K562 (cell line): ENCODE measurements at regions not wholly inside any gene's neighbourhood (a gene's known extent, or its start where the extent isn't known, plus 50 kb on each side); places are given as distances from the start of the nearest gene placed in this dataset.

Experiments
- ATAC-seq: fragments of 200-7000 bp; cut with Tn5 transposase; 3 replicates; pipeline ENCODE4 v1.9.1; 2020; ENCODE audit warnings: moderate library complexity
- BruUV-seq: library from RNA; stranded (reverse); fragments of 400-500 nt; replicated peaks from 2 replicates; lab custom pipeline; 2021; lab: Mats Ljungman, UMichigan
- CTCF ChIA-PET: fragments of 300-600 bp; formaldehyde crosslinking; extraction: SDS; loops from one replicate; lab custom pipeline; 2021; ENCODE audit warnings: low intra/inter-chr PET ratio; lab: Yijun Ruan, JAX
- POLR2A ChIA-PET: fragments of 300-600, 350-650 bp; sonication (Branson Sonifier 250); formaldehyde crosslinking; extraction: SDS; loops from one replicate; lab custom pipeline; 2021; ENCODE audit warnings: antibody characterized with exemption, inconsistent platforms; lab: Yijun Ruan, JAX
- DNase-seq, 4 experiments: peaks; one replicate each; pipeline versions ENCODE4 v3.0.0 to v3.0.0-alpha.2; 2011 to 2018; ENCODE audit warnings: low spot score in 3 of 4, mixed read lengths in 3 of 4; ENCODE audit errors: extremely low read depth in 1 of 4
- FAIRE-seq: peaks from 2 replicates; lab custom pipeline; 2011; peaks lifted over from hg19 to GRCh38; lab: Jason Lieb, UNC
- H2AFZ ChIP-seq: 2 replicates; pipeline ENCODE4 v1.6.0; 2011; ENCODE audit warnings: low read depth, low read length, control low read depth, inconsistent platforms
- H3K27ac ChIP-seq: fragments of 200-600 bp; 3 replicates; pipeline ENCODE4 v1.8.0; 2011; ENCODE audit warnings: low read depth, mild to moderate bottlenecking, control low read depth, inconsistent platforms, low read length, moderate library complexity, mixed read lengths; ENCODE audit errors: extremely low read depth
- H3K27me3 ChIP-seq, 2 experiments: fragments of 300-600 bp in 1 of 2; 2 replicates in 1 of 2; 3 replicates in 1 of 2; pipeline versions ENCODE4 v1.6.0 to v1.8.0; 2011; ENCODE audit warnings: inconsistent platforms in 2 of 2, low read length in 2 of 2, mild to moderate bottlenecking in 1 of 2, mixed read lengths in 1 of 2, moderate library complexity in 1 of 2; ENCODE audit not compliant: control insufficient read depth in 2 of 2, insufficient read depth in 2 of 2
- H3K36me3 ChIP-seq: fragments of 300-600 bp; 3 replicates; pipeline ENCODE4 v1.8.0; 2011; ENCODE audit warnings: mild to moderate bottlenecking, low read length, inconsistent platforms; ENCODE audit not compliant: control insufficient read depth, insufficient read depth
- H3K4me1 ChIP-seq, 2 experiments: fragments of 200-600 bp in 1 of 2; replicated peaks in 1 of 2; 2 replicates in 1 of 2; 3 replicates in 1 of 2; pipeline versions ENCODE4 v1.5.1 to v1.8.0; 2011; ENCODE audit warnings: inconsistent platforms in 2 of 2, low read length in 2 of 2, mild to moderate bottlenecking in 1 of 2, mixed read lengths in 1 of 2, moderate library complexity in 1 of 2; ENCODE audit not compliant: control insufficient read depth in 2 of 2, insufficient read depth in 2 of 2
- H3K4me2 ChIP-seq: 2 replicates; pipeline ENCODE4 v1.6.1; 2011; ENCODE audit warnings: low read length, control low read depth, inconsistent platforms, mixed read lengths; ENCODE audit not compliant: insufficient read depth
- H3K4me3 ChIP-seq: fragments of 200-600 bp; sonication (generic), shearing (Covaris generic); 2 replicates; pipeline ENCODE4 v1.5.1; 2016; ENCODE audit warnings: control low read depth, inconsistent platforms
- H3K79me2 ChIP-seq: fragments of 200-600 bp; 3 replicates; pipeline ENCODE4 v1.8.0; 2011; ENCODE audit warnings: low read length, inconsistent platforms; ENCODE audit not compliant: control insufficient read depth, insufficient read depth
- H3K9ac ChIP-seq, 2 experiments: 2 replicates each; pipeline versions ENCODE4 v1.6.0 to v1.6.1; 2011; ENCODE audit warnings: low read depth in 2 of 2, low read length in 2 of 2, control low read depth in 1 of 2, inconsistent platforms in 1 of 2, mild to moderate bottlenecking in 1 of 2, mixed read lengths in 1 of 2; ENCODE audit not compliant: insufficient read depth in 1 of 2
- H3K9me1 ChIP-seq: one replicate; pipeline ENCODE4 v1.6.0; 2011; ENCODE audit warnings: inconsistent platforms, mild to moderate bottlenecking, low read length, moderate library complexity; ENCODE audit not compliant: control insufficient read depth, insufficient read depth
- H3K9me3 ChIP-seq: replicated peaks from 2 replicates; pipeline ENCODE4 v1.5.1; 2011; ENCODE audit warnings: low read depth, low read length, inconsistent platforms; ENCODE audit not compliant: control insufficient read depth, insufficient read depth
- H4K20me1 ChIP-seq: replicated peaks from 2 replicates; pipeline ENCODE4 v1.6.1; 2011; ENCODE audit warnings: low read length, inconsistent platforms, mixed read lengths; ENCODE audit not compliant: control insufficient read depth, insufficient read depth
- CEBPB ChIP-seq: fragments of 450-650 bp; IDR thresholded peaks from 2 replicates; pipeline ENCODE4 v1.6.1; 2016; ENCODE audit warnings: missing genetic modification characterization, missing compliant biosample characterization
- CEBPG ChIP-seq, 3 experiments: fragments of 200-800 bp in 1 of 3; sonication (Bioruptor generic) in 1 of 3; sonication (generic) in 1 of 3; formaldehyde crosslinking in 1 of 3; IDR thresholded peaks in 2 of 3; conservative IDR thresholded peaks in 1 of 3; 2 replicates each; pipeline versions ENCODE4 v1.6.1 to v1.8.0; 2016 to 2022; ENCODE audit warnings: missing compliant biosample characterization in 2 of 3, missing genetic modification characterization in 2 of 3, mild to moderate bottlenecking in 1 of 3, missing genetic modification reagents in 1 of 3
- CREM ChIP-seq: IDR thresholded peaks from 2 replicates; pipeline ENCODE4 v1.6.1; 2014; ENCODE audit warnings: antibody characterized with exemption, low read depth
- GABPB2 ChIP-seq: fragments of 250-450 bp; sonication (Bioruptor Pico); conservative IDR thresholded peaks from 2 replicates; pipeline ENCODE4 v1.5.1; 2021; ENCODE audit warnings: mild to moderate bottlenecking
- GATA2 ChIP-seq: sonication (generic); formaldehyde crosslinking; IDR thresholded peaks from 2 replicates; pipeline ENCODE4 v1.4.0; 2020; ENCODE audit warnings: mild to moderate bottlenecking, missing genetic modification reagents
- HDAC8 ChIP-seq: fragments of 450-650 bp; IDR thresholded peaks from 2 replicates; pipeline ENCODE4 v1.6.1; 2016; ENCODE audit warnings: mild to moderate bottlenecking, missing genetic modification characterization, moderate library complexity, missing compliant biosample characterization
- HIVEP1 ChIP-seq: fragments of 250-450 bp; sonication (Bioruptor Pico); IDR thresholded peaks from 2 replicates; pipeline ENCODE4 v1.4.0; 2020; ENCODE audit warnings: mild to moderate bottlenecking
- KDM1A ChIP-seq, 2 experiments: fragments of 450-650 bp; IDR thresholded peaks; 2 replicates each; pipeline ENCODE4 v1.6.1; 2016; ENCODE audit warnings: mild to moderate bottlenecking in 2 of 2
- MCM7 ChIP-seq, 2 experiments: fragments of 450-650 bp; IDR thresholded peaks; 2 replicates each; pipeline ENCODE4 v1.6.1; 2016 to 2018
- NCOA4 ChIP-seq: fragments of 450-650 bp; IDR thresholded peaks from 2 replicates; pipeline ENCODE4 v1.6.1; 2018; ENCODE audit warnings: mild to moderate bottlenecking; ENCODE audit not compliant: partially characterized antibody
- PTTG1 ChIP-seq: fragments of 450-650 bp; IDR thresholded peaks from 2 replicates; pipeline ENCODE4 v1.6.1; 2016; ENCODE audit warnings: low read depth, mild to moderate bottlenecking, missing genetic modification characterization, missing compliant biosample characterization
- SRSF9 ChIP-seq: fragments of 200-400 bp; formaldehyde crosslinking; IDR thresholded peaks from 2 replicates; pipeline ENCODE4 v1.6.1; 2017; ENCODE audit warnings: low read depth, low read length, borderline replicate concordance
- TFAM ChIP-seq: fragments of 250-450 bp; sonication (Bioruptor Pico); conservative IDR thresholded peaks from 2 replicates; pipeline ENCODE4 v1.5.0; 2021; ENCODE audit warnings: mild to moderate bottlenecking, moderate library complexity
- WHSC1 ChIP-seq: IDR thresholded peaks from one replicate; pipeline ENCODE4 v1.6.1; 2012; ENCODE audit warnings: low read length, control low read depth, inconsistent platforms
- ZNF217 ChIP-seq: sonication (generic); formaldehyde crosslinking; IDR thresholded peaks from 2 replicates; pipeline ENCODE4 v1.8.0; 2022; ENCODE audit warnings: mild to moderate bottlenecking, missing genetic modification reagents
- ZNF445 ChIP-seq: fragments of 250-450 bp; sonication (Bioruptor Pico); IDR thresholded peaks from 2 replicates; pipeline ENCODE4 v1.4.0; 2020; ENCODE audit warnings: low read depth, mild to moderate bottlenecking, moderate library complexity
- ZNF778 ChIP-seq: fragments of 450-650 bp; formaldehyde crosslinking; IDR thresholded peaks from 2 replicates; pipeline ENCODE4 v1.4.0; 2020; ENCODE audit warnings: mild to moderate bottlenecking, moderate library complexity
- ZNF780A ChIP-seq: fragments of 250-450 bp; sonication (Bioruptor Pico); IDR thresholded peaks from 2 replicates; pipeline ENCODE4 v1.5.0; 2021; ENCODE audit warnings: mild to moderate bottlenecking
- WGBS: fragments of 100-300 bp; shearing (Covaris generic); methylation state at CpG from one replicate; pipeline ENCODE4 v1.1.6; 2016; ENCODE audit warnings: low coverage, mixed read lengths; ENCODE audit not compliant: insufficient coverage; ENCODE audit errors: missing lambda C conversion rate; 5-methylcytosine and 5-hydroxymethylcytosine counted together
- in situ Hi-C: fragments of 300-500 bp; cut with MboI; formaldehyde crosslinking; loops from 4 replicates; pipeline ENCODE4 v1.15.0; 2018; ENCODE audit warnings: inconsistent platforms, mixed read lengths
- intact Hi-C: fragments of 100-400 bp; cut with micrococcal nuclease; formaldehyde crosslinking; loops from 2 replicates; pipeline ENCODE4 v1.14.2; 2022
- TF ChIP-seq, protein P1 (sequence below): fragments of 450-650 bp; conservative IDR thresholded peaks from 2 replicates; pipeline ENCODE4 v1.6.1; 2016; ENCODE audit warnings: missing genetic modification characterization, low read depth, mild to moderate bottlenecking, missing compliant biosample characterization, moderate library complexity

DNA sequence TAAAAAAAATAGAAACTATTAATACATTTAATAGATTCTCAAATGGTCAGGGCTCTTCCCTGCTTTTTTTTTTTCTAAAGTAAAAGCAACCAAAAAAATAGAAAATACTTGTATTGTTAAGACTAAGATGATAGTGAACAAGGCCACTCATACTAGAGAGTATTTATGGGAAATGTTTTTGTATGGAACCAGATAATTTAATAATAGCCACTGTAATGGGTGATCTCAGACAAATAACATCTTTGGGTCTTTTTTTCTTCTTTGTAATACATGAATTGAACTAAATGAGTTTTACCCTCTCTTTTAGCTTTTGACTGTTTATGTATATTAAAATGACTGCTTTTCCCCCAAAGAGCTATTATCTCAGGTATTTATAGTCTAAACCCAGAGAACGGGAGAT, 92.1 kb upstream of the ELOVL6 start:
- Histone ChIP-seq H3K9me1 (no peaks in the 10 kb centered on the region), H3K27ac (no peak overlapping the region), H3K9ac (no peak overlapping the region), H3K4me3 (no peak overlapping the region), H3K79me2 (no peaks in the 10 kb centered on the region), H4K20me1 (no peaks in the 10 kb centered on the region), H3K9me3 (no peaks in the 10 kb centered on the region), H2AFZ (no peak overlapping the region), H3K4me1 (no peaks in the 10 kb centered on the region; a peak in 1 of 5 replicates), H3K27me3 (peaks cover 14 to 33% of the 10 kb centered on the region in 2 experiments), H3K36me3 (no peaks in the 10 kb centered on the region), H3K4me2 (no peak overlapping the region)
- no TSS peak for BruUV-seq
- in situ Hi-C loops (no loop called here), intact Hi-C loops (no loop called here)
- CTCF ChIA-PET = no interaction called here
- DNase-seq (no peak), ATAC-seq (no peak), FAIRE-seq (no peak)
- no peak for TF ChIP-seq MCM7 (IDR thresholded peaks at IDR 0.05)
- TF ChIP-seq GABPB2 = no peak
- no peak for TF ChIP-seq TFAM
- TF ChIP-seq SRSF9 = no peak
- TF ChIP-seq ZNF778 (CRISPR knock-in tag) = no peak
- no peak for TF ChIP-seq PTTG1 (tag)
- no peak for TF ChIP-seq CEBPB
- TF ChIP-seq ZNF217 (CRISPR knock-in tag) = no peak
- POLR2A ChIA-PET = interaction anchor here (1.2 kb wide), 1 partner anchor 10 kb away, joined by 3 read pairs; no protein-coding TSS in a partner anchor
- 0% methylated on average over 1 of the region's 1 CpG for WGBS

GRCh38 chr4:110289601-110290100, 91.2 kb upstream of the ELOVL6 start:
- 22% methylated on average over 2 of the region's 2 CpGs for WGBS
- Histone ChIP-seq H3K36me3 (no peaks in the 10 kb centered on the region), H4K20me1 (no peaks in the 10 kb centered on the region), H3K4me2 (no peak overlapping the region), H3K27me3 (peaks cover 14 to 33% of the 10 kb centered on the region in 2 experiments), H3K9me1 (no peaks in the 10 kb centered on the region), H3K4me3 (no peak overlapping the region), H3K79me2 (no peaks in the 10 kb centered on the region), H3K9me3 (no peaks in the 10 kb centered on the region), H3K27ac (no peak overlapping the region), H3K4me1 (no peaks in the 10 kb centered on the region; a peak in 1 of 5 replicates), H3K9ac (no peak overlapping the region), H2AFZ (no peak overlapping the region)
- intact Hi-C loops = no loop called here
- CTCF ChIA-PET = no interaction called here
- in situ Hi-C loops = no loop called here
- POLR2A ChIA-PET = interaction anchor here (1.2 kb wide), 1 partner anchor 10 kb away, joined by 3 read pairs; no protein-coding TSS in a partner anchor
- ATAC-seq (no peak), FAIRE-seq (no peak), DNase-seq (no peak)
- BruUV-seq = no TSS peak
- TF ChIP-seq ZNF780A (CRISPR knock-in tag) (no peak), NCOA4 (no peak), WHSC1 (no peak), CREM (no peak), GATA2 (CRISPR knock-in tag) (no peak), KDM1A (IDR thresholded peaks at IDR 0.05) (no peak), ZNF445 (CRISPR knock-in tag) (no peak), HIVEP1 (no peak), HDAC8 (no peak), CEBPG (CRISPR knock-in tag; IDR thresholded peaks at IDR 0.05) (no peak), CEBPG (tag; conservative IDR thresholded peaks at IDR 0.05 in 1 of 2, IDR thresholded peaks at IDR 0.05 in 1 of 2) (no peak)
- TF ChIP-seq, protein P1, sequence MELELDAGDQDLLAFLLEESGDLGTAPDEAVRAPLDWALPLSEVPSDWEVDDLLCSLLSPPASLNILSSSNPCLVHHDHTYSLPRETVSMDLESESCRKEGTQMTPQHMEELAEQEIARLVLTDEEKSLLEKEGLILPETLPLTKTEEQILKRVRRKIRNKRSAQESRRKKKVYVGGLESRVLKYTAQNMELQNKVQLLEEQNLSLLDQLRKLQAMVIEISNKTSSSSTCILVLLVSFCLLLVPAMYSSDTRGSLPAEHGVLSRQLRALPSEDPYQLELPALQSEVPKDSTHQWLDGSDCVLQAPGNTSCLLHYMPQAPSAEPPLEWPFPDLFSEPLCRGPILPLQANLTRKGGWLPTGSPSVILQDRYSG = no peak
